ENCODE measurements at regions not wholly inside any gene's neighbourhood (a gene's known extent, or its start where the extent isn't known, plus 50 kb on each side); places are given as distances from the start of the nearest gene placed in this dataset.

DNA sequence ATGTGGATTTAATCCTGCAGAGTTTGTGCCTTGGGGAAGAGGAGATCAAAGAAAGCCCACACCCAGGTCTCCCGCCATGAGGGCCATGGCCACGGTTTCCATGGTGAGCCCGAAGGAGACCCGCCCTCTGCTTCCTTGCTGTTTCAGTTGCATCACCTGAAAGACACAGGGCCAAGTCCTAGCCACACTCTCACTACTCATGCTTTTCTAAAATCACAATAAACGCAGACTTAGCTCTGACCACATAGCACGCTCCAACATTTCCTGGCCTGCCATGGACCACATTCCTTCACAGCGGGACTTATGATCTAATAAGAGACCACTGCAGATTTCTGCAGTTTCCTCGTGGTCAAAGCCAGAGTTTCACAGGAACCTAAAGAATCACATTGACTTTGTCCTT lies 426.0 kb upstream of the NR3C2 start:
- 87 to 88% methylated on average over 8 of the region's 8 CpGs for WGBS, 2 donors
- TF ChIP-seq, protein P1, sequence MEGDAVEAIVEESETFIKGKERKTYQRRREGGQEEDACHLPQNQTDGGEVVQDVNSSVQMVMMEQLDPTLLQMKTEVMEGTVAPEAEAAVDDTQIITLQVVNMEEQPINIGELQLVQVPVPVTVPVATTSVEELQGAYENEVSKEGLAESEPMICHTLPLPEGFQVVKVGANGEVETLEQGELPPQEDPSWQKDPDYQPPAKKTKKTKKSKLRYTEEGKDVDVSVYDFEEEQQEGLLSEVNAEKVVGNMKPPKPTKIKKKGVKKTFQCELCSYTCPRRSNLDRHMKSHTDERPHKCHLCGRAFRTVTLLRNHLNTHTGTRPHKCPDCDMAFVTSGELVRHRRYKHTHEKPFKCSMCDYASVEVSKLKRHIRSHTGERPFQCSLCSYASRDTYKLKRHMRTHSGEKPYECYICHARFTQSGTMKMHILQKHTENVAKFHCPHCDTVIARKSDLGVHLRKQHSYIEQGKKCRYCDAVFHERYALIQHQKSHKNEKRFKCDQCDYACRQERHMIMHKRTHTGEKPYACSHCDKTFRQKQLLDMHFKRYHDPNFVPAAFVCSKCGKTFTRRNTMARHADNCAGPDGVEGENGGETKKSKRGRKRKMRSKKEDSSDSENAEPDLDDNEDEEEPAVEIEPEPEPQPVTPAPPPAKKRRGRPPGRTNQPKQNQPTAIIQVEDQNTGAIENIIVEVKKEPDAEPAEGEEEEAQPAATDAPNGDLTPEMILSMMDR (IDR thresholded peaks at IDR 0.05), result no peak

DNA sequence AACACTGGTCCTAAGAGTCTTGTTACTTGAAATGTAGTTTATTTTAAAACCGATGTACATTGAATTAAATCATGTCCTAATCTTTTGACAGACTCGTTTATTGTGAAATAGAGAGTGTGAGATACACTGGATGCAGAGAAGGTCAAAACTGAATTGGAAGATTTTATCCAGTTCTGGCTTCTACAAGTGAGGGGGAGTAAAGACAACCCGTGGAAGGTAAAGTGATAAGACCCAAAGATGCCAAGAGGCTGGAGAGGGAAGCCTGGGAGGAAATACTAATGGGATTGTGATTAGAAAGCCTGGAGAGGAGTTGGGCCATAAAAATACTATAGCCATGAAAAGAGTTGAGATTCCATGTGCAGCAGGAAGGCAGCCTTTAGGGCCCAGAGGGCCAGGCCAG lies 424.5 kb upstream of the NR3C2 start:
- H3K36me3 ChIP-seq, result no peaks in the 10 kb centered on the region
- H3K4me3 ChIP-seq, result no peak overlapping the region
- TF ChIP-seq, protein P1 (IDR thresholded peaks at IDR 0.05), result no peak
- no peak for DNase-seq
- WGBS, 2 donors, result 55 to 66% methylated on average over 3 of the region's 3 CpGs
- H3K9me3 ChIP-seq, result no peaks in the 10 kb centered on the region
- no peaks in the 10 kb centered on the region for H3K4me1 ChIP-seq
- no peaks in the 10 kb centered on the region for H3K27me3 ChIP-seq
- no peak overlapping the region for H3K27ac ChIP-seq
- no peak for ATAC-seq
- intact Hi-C loops (cut with DNase I), result no loop called here

More for the DNA sequence above, 426.0 kb upstream of the NR3C2 start:
- H3K4me1 ChIP-seq, result no peaks in the 10 kb centered on the region
- no peaks in the 10 kb centered on the region for H3K9me3 ChIP-seq
- no peak overlapping the region for H3K27ac ChIP-seq
- no peaks in the 10 kb centered on the region for H3K36me3 ChIP-seq
- ATAC-seq, result no peak
- intact Hi-C loops (cut with DNase I), result no loop called here
- no peak for DNase-seq
- H3K4me3 ChIP-seq, result no peak overlapping the region
- H3K27me3 ChIP-seq, result no peaks in the 10 kb centered on the region

DNA sequence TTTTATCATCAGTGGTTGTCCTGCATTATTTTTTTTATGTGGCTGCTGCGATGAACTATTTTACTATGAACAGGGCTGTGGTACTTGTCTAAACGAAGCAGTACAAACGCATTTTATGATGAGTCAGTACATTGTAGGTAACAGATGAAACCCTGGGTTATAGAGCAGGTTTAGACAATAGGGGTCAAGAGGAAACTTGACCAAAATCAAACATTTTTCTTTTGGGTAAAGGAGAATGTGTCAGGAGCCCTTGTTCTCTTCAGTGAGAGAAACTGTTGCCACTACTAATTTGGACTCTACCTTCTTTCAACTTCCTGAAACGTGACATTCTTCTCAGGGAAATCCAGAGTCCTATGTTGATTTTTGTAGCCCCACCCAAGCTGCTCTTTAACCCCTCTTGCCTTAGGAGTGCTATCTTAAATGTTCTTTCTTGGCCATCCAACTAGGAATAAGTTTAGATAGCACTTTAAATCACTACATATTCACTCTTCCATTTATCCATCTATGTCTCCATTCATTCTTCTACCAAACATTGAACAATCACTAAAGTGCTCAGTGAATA lies 415.8 kb upstream of the NR3C2 start:
- Histone ChIP-seq H3K4me3 (no peak overlapping the region), H3K4me1 (no peaks in the 10 kb centered on the region), H3K27me3 (no peaks in the 10 kb centered on the region), H3K27ac (no peak overlapping the region), H3K36me3 (no peaks in the 10 kb centered on the region), H3K9me3 (peaks cover 0 to 3% (median 0%) of the 10 kb centered on the region in 11 donors)
- ATAC-seq (no peak), DNase-seq (no peak)
- intact Hi-C loops (cut with DNase I), result no loop called here
- TF ChIP-seq, protein P1 (IDR thresholded peaks at IDR 0.05), result no peak
- 67 to 84% methylated on average over 4 of the region's 4 CpGs for WGBS, 2 donors

DNA sequence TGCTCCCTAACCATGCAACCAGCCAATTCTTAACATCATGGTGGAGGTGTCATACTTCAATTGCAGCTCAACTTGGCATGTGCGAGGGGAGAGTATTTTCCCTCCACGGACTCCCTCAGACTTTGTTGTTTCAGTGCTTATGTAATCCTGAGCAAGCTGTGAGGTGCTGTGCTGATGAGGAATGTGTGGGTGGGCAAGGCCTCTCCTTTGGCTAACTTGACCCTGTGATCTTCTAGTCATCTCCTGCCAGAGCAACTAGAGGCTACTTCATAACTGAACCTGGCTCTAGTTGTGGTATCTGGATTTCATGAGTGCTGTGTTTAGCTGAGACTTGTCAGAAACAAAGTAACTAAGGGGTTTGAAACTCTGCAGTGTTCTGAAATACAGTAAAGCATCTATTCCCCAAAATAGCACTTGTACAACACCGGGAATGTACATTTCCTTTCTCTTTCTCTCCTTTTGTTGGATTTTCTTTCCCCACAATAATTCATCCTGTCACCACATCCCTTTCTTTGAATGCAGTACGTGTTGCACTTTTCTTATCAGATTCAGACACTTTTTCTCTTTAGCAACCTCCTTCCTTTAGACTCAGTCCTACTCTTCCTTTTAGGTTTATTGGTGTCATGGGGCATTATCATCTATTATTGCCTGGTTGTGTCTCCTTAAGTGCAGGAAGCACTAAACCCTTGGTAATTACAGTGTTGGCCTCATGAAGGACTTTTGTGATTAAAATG lies 415.2 kb upstream of the NR3C2 start:
- Histone ChIP-seq H3K36me3 (no peaks in the 10 kb centered on the region), H3K4me1 (no peaks in the 10 kb centered on the region), H3K27me3 (no peaks in the 10 kb centered on the region), H3K27ac (no peak overlapping the region), H3K4me3 (no peak overlapping the region), H3K9me3 (peaks cover 0 to 3% (median 0%) of the 10 kb centered on the region in 11 donors)
- WGBS, 2 donors, result 52 to 53% methylated on average over 4 of the region's 4 CpGs
- DNase-seq (no peak), ATAC-seq (no peak)
- TF ChIP-seq, protein P1 (IDR thresholded peaks at IDR 0.05), result no peak
- intact Hi-C loops (cut with DNase I), result no loop called here
